Stimulated activated CD4-positive, alpha-beta T cell treated with anti-CD3 and anti-CD28 coated beads, Interleukin-15, amount 100 ng/mL, for 24 hours (primary cell): ENCODE measurements at regions not wholly inside any gene's neighbourhood (a gene's known extent, or its start where the extent isn't known, plus 50 kb on each side); places are given as distances from the start of the nearest gene placed in this dataset.
"Not testable (repeated sequence)": the region's sequence is repeated elsewhere in the genome, so short reads cannot be mapped to it uniquely, and the experiment has no call there.

ENCODE experiments used
- DNase-seq: peaks from one replicate; pipeline ENCODE4 v3.0.0-alpha.2; 2020

GRCh38 chr4:129916991-129917390 is 821.0 kb downstream of the C4orf33 start:
- DNase-seq = no peak

GRCh38 chr4:129917651-129918050 is 821.7 kb downstream of the C4orf33 start:
- no peak for DNase-seq

- DNase-seq = no peak
Observed at GRCh38 chr4:129926936-129927335, 831.0 kb downstream of the C4orf33 start.

- DNase-seq = no peak
Observed at GRCh38 chr4:129929052-129929451, 833.1 kb downstream of the C4orf33 start.

GRCh38 chr4:129929984-129930383 is 834.0 kb downstream of the C4orf33 start:
- DNase-seq = no peak

- DNase-seq = no peak
Observed at GRCh38 chr4:129950217-129950616, 854.3 kb downstream of the C4orf33 start.

- DNase-seq = no peak
Observed at GRCh38 chr4:129966175-129966574, 870.2 kb downstream of the C4orf33 start.

- DNase-seq = no peak
Observed at GRCh38 chr4:129968366-129968765, 872.4 kb downstream of the C4orf33 start.

- DNase-seq = no peak
Observed at GRCh38 chr4:129968778-129969177, 872.8 kb downstream of the C4orf33 start.

GRCh38 chr4:129970801-129971200 is 874.8 kb downstream of the C4orf33 start:
- DNase-seq = no peak

- DNase-seq = no peak
Observed at GRCh38 chr4:129971419-129971818, 875.5 kb downstream of the C4orf33 start.

- no peak for DNase-seq
Observed at GRCh38 chr4:129972257-129972656, 876.3 kb downstream of the C4orf33 start.

GRCh38 chr4:129974730-129975129 is 878.8 kb downstream of the C4orf33 start:
- DNase-seq = no peak

- DNase-seq = no peak
Observed at GRCh38 chr4:129978315-129978714, 882.4 kb downstream of the C4orf33 start.

- DNase-seq = no peak
Observed at GRCh38 chr4:129988957-129989356, 893.0 kb downstream of the C4orf33 start.

- no peak for DNase-seq
Observed at GRCh38 chr4:129994715-129995114, 898.8 kb downstream of the C4orf33 start.

GRCh38 chr4:129998436-129999150 is 902.6 kb downstream of the C4orf33 start:
- no peak for DNase-seq

- no peak for DNase-seq
Observed at GRCh38 chr4:129999156-129999555, 903.2 kb downstream of the C4orf33 start.

GRCh38 chr4:130008461-130008860 is 912.5 kb downstream of the C4orf33 start:
- no peak for DNase-seq

- DNase-seq = not testable (repeated sequence)
Observed at GRCh38 chr4:130012806-130013205, 916.9 kb downstream of the C4orf33 start.

- DNase-seq = no peak
Observed at GRCh38 chr4:130021706-130022105, 925.8 kb downstream of the C4orf33 start.

GRCh38 chr4:130023088-130023487 is 927.1 kb downstream of the C4orf33 start:
- no peak for DNase-seq

GRCh38 chr4:130025701-130026100 is 929.7 kb downstream of the C4orf33 start:
- DNase-seq = no peak

- no peak for DNase-seq
Observed at GRCh38 chr4:130026185-130026584, 930.2 kb downstream of the C4orf33 start.

- no peak for DNase-seq
Observed at GRCh38 chr4:130027973-130028372, 932.0 kb downstream of the C4orf33 start.
